Neural progenitor cell (in vitro differentiated cells): ENCODE measurements at regions not wholly inside any gene's neighbourhood (a gene's known extent, or its start where the extent isn't known, plus 50 kb on each side); places are given as distances from the start of the nearest gene placed in this dataset.

Experiments used
- DNase-seq: peaks from one replicate; pipeline ENCODE4 v3.0.0-alpha.2; 2016; ENCODE audit warnings: low spot score
- H2AFZ ChIP-seq: fragments of 200-600 bp; sonication (generic); replicated peaks from 2 replicates; pipeline ENCODE4 v1.6.1; 2016; ENCODE audit warnings: antibody characterized with exemption
- H3F3A ChIP-seq: fragments of 200-600 bp; sonication (generic); 2 replicates; pipeline ENCODE4 v1.6.1; 2016; ENCODE audit warnings: antibody characterized with exemption, low read depth
- H3K27ac ChIP-seq: fragments of 200-600 bp; sonication (generic); 2 replicates; pipeline ENCODE4 v1.5.1; 2016; ENCODE audit warnings: mild to moderate bottlenecking
- H3K27me3 ChIP-seq: fragments of 200-600 bp; sonication (generic); 2 replicates; pipeline ENCODE4 v1.6.1; 2016; ENCODE audit warnings: mild to moderate bottlenecking, moderate library complexity
- H3K36me3 ChIP-seq: fragments of 200-600 bp; sonication (generic); 2 replicates; pipeline ENCODE4 v1.5.1; 2016
- H3K4me1 ChIP-seq: fragments of 200-600 bp; sonication (generic); 2 replicates; pipeline ENCODE4 v1.6.1; 2016; ENCODE audit warnings: mixed run types
- H3K4me2 ChIP-seq: fragments of 200-600 bp; sonication (generic); 2 replicates; pipeline ENCODE4 v1.6.1; 2016
- H3K4me3 ChIP-seq: fragments of 200-600 bp; sonication (generic); 2 replicates; pipeline ENCODE4 v1.5.1; 2016
- H3K79me2 ChIP-seq: fragments of 200-600 bp; sonication (generic); 2 replicates; pipeline ENCODE4 v1.6.1; 2016; ENCODE audit warnings: low read depth
- H3K9ac ChIP-seq: fragments of 200-600 bp; sonication (generic); 2 replicates; pipeline ENCODE4 v1.6.1; 2016
- H3K9me3 ChIP-seq: fragments of 200-600 bp; sonication (generic); 2 replicates; pipeline ENCODE4 v1.5.1; 2016; ENCODE audit warnings: low read depth
- H4K20me1 ChIP-seq: fragments of 200-600 bp; sonication (generic); 2 replicates; pipeline ENCODE4 v1.6.1; 2016; ENCODE audit warnings: low read depth
- H3K27ac Mint-ChIP-seq: 3 replicates; pipeline ENCODE4 v1.8.0; 2021; ENCODE audit warnings: mixed read lengths
- H3K27me3 Mint-ChIP-seq: 2 replicates; pipeline ENCODE4 v1.8.0; 2022; ENCODE audit warnings: low read depth, mild to moderate bottlenecking, inconsistent platforms, moderate library complexity, mixed read lengths; ENCODE audit not compliant: insufficient read depth
- H3K36me3 Mint-ChIP-seq: 3 replicates; pipeline ENCODE4 v1.8.0; 2021; ENCODE audit warnings: mixed read lengths
- H3K4me1 Mint-ChIP-seq: 3 replicates; pipeline ENCODE4 v1.8.0; 2021; ENCODE audit warnings: mixed read lengths
- H3K4me3 Mint-ChIP-seq: 3 replicates; pipeline ENCODE4 v1.8.0; 2021; ENCODE audit warnings: mild to moderate bottlenecking, moderate library complexity, mixed read lengths
- H3K9me3 Mint-ChIP-seq: 3 replicates; pipeline ENCODE4 v1.8.0; 2020; ENCODE audit warnings: mixed read lengths
- CTCF ChIP-seq: fragments of 200-600 bp; sonication (generic); IDR thresholded peaks from 2 replicates; pipeline ENCODE4 v1.5.1; 2017; ENCODE audit warnings: antibody characterized with exemption, mild to moderate bottlenecking
- EZH2 ChIP-seq: fragments of 200-600 bp; sonication (generic); IDR thresholded peaks from 2 replicates; pipeline ENCODE4 v1.6.1; 2017; ENCODE audit warnings: antibody characterized with exemption, mild to moderate bottlenecking, moderate library complexity
- EZH2phosphoT487 ChIP-seq: fragments of 200-600 bp; sonication (generic); IDR thresholded peaks from 2 replicates; pipeline ENCODE4 v1.6.1; 2017; ENCODE audit warnings: antibody characterized with exemption

DNA sequence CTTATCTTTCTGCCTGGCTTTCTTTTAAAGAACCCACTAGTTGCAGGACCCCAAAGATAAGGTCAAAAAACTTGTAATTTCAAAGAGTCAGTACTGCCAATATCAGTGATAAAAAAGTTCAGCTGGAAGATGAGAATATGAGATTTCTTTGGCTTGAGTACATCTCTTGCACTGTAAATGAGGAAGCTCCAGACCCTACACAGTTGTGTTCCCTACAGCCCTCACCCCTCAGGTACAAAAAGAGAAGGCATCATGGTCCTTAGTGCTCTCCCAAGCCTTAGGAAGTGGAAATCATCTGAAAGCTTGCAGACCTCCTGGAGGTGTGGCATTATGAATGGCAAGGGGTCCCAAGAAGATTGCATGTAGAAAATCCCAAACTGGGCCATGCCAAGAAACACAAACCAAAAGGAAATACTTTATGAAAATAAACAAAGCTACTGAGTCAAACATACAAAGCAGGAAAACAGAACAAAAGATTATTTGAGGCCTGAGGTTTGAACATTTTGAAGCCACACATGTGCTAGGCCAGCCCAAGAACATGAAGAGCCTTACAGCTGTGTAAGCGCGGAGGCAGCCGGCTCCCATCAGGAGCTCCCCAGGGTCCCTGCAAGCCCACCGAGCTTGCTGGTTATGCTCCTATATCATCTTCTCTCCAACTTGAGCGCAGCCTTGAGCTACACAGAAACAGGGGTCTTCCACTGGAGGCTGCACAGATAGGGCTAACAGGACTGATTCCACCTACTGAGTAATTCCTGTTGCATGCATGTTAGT lies 217.0 kb downstream of the OSR1 start:
- Mint-ChIP-seq H3K9me3 (no peaks in the 10 kb centered on the region), H3K4me1 (peaks cover 7% of the 10 kb centered on the region), H3K27ac (no peak overlapping the region), H3K27me3 (no peaks in the 10 kb centered on the region), H3K4me3 (no peak overlapping the region), H3K36me3 (no peaks in the 10 kb centered on the region)
- Histone ChIP-seq H3K4me2 (no peak overlapping the region), H3K9me3 (no peaks in the 10 kb centered on the region), H3F3A (no peaks in the 10 kb centered on the region), H3K9ac (no peak overlapping the region), H4K20me1 (no peaks in the 10 kb centered on the region), H3K4me3 (no peak overlapping the region), H3K27ac (no peak overlapping the region), H3K27me3 (no peaks in the 10 kb centered on the region), H3K4me1 (peaks cover 7% of the 10 kb centered on the region), H2AFZ (no peak overlapping the region), H3K79me2 (no peaks in the 10 kb centered on the region), H3K36me3 (no peaks in the 10 kb centered on the region)
- no peak for DNase-seq
- TF ChIP-seq CTCF (no peak), EZH2 (no peak), EZH2phosphoT487 (no peak)

DNA sequence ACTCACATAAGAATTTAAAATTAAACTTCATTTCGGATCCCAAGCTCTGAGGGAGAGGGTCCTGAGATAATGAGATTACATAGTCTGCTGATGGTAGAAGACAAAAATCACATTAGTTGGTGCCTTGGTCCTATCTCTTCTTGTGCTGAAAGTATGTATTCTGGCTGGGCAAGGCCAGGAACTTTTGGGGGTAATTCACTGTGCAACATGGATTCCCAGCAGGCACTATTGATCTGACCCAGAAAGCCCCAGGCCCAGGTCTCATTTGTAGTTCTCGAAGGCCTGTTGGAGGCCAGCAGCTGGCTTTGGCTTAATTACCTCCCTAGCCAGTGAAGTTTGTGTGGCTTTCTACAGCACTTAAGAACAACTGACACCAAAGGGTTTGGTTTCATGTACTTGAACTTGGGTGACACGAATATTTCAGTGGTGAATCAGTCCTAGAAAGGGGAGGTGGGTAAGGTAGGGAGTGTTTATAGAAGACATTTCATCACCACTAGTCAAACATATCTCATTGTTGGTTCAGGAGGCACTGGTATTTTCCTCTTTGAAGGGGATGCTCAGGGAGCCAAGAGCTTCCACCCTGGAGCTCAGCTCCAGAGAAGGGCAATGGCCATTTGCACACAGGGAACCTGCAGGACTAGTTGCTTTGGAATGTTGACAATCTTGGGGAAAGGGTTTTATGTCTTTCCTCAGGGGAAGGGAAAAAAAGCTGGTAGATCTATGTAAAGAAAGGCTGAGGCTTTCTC lies 217.8 kb downstream of the OSR1 start:
- H3K27me3 ChIP-seq: no peaks in the 10 kb centered on the region
- no peak overlapping the region for H3K4me2 ChIP-seq
- H3K4me1 Mint-ChIP-seq: peaks cover 7% of the 10 kb centered on the region
- H2AFZ ChIP-seq: no peak overlapping the region
- no peak for DNase-seq
- no peaks in the 10 kb centered on the region for H3F3A ChIP-seq
- H3K9me3 Mint-ChIP-seq: no peaks in the 10 kb centered on the region
- TF ChIP-seq EZH2phosphoT487: no peak
- no peak for TF ChIP-seq CTCF
- no peak for TF ChIP-seq EZH2
- H3K36me3 ChIP-seq: no peaks in the 10 kb centered on the region
- H3K4me3 Mint-ChIP-seq: no peak overlapping the region
- H3K4me1 ChIP-seq: peaks cover 7% of the 10 kb centered on the region
- no peaks in the 10 kb centered on the region for H3K79me2 ChIP-seq
- H3K9ac ChIP-seq: no peak overlapping the region
- no peaks in the 10 kb centered on the region for H3K36me3 Mint-ChIP-seq
- H4K20me1 ChIP-seq: no peaks in the 10 kb centered on the region
- peaks cover 3% of the 10 kb centered on the region for H3K27me3 Mint-ChIP-seq
- no peak overlapping the region for H3K4me3 ChIP-seq
- H3K27ac ChIP-seq: no peak overlapping the region
- no peaks in the 10 kb centered on the region for H3K9me3 ChIP-seq
- H3K27ac Mint-ChIP-seq: no peak overlapping the region

DNA sequence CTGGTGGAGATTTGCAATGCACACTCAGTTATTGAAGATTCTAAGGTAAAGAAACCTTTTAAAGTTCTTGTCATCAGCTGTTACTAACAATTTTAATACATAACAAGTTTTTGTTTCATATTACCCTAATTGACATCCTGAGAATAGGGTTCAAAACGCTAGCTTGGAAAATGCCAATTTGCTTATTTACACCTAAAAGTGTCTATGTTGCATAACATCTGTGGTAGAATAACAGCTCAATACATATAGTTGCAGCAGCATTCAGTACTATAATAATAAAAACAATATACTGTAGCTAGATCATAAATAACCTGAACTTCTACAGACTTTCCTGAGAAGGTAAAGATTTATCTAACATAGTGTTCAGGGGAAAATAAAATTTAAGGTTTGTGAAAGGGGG lies 219.0 kb downstream of the OSR1 start:
- Histone ChIP-seq H2AFZ (no peak overlapping the region), H4K20me1 (no peaks in the 10 kb centered on the region), H3K27me3 (no peaks in the 10 kb centered on the region), H3K4me2 (no peak overlapping the region), H3K4me3 (no peak overlapping the region), H3K79me2 (no peaks in the 10 kb centered on the region), H3F3A (no peaks in the 10 kb centered on the region), H3K36me3 (no peaks in the 10 kb centered on the region), H3K27ac (no peak overlapping the region), H3K9me3 (no peaks in the 10 kb centered on the region), H3K4me1 (peaks cover 7% of the 10 kb centered on the region), H3K9ac (no peak overlapping the region)
- no peak overlapping the region for H3K4me3 Mint-ChIP-seq
- H3K36me3 Mint-ChIP-seq: no peaks in the 10 kb centered on the region
- DNase-seq: no peak
- TF ChIP-seq EZH2phosphoT487 (no peak), CTCF (no peak), EZH2 (no peak)
- no peak overlapping the region for H3K27ac Mint-ChIP-seq
- H3K9me3 Mint-ChIP-seq: no peaks in the 10 kb centered on the region
- peaks cover 7% of the 10 kb centered on the region for H3K4me1 Mint-ChIP-seq
- H3K27me3 Mint-ChIP-seq: peaks cover 3% of the 10 kb centered on the region
